ENCODE measurements at regions not wholly inside any gene's neighbourhood (a gene's known extent, or its start where the extent isn't known, plus 50 kb on each side); places are given as distances from the start of the nearest gene placed in this dataset.

GRCh38 chr17:77778636-77779489 lies 179.6 kb upstream of the TNRC6C start:
- TF ChIP-seq CTCF (IDR thresholded peaks at IDR 0.05; ENCODE audit: low read depth, low read length) = no peak
- TF ChIP-seq EZH2phosphoT487 (IDR thresholded peaks at IDR 0.05; ENCODE audit: low read depth) = no peak

Data from OCI-LY3 (cell line).